IPS DF 19.7 (cell line): ENCODE measurements at regions not wholly inside any gene's neighbourhood (a gene's known extent, or its start where the extent isn't known, plus 50 kb on each side); places are given as distances from the start of the nearest gene placed in this dataset.

Experiments used
- DNase-seq: peaks from one replicate; pipeline ENCODE4 v3.0.0-alpha.2; 2013; ENCODE audit warnings: low read depth, low spot score

- no peak for DNase-seq
These were observed 288.7 kb upstream of the FLRT2 start for GRCh38 chr14:85241022-85241855.

DNA sequence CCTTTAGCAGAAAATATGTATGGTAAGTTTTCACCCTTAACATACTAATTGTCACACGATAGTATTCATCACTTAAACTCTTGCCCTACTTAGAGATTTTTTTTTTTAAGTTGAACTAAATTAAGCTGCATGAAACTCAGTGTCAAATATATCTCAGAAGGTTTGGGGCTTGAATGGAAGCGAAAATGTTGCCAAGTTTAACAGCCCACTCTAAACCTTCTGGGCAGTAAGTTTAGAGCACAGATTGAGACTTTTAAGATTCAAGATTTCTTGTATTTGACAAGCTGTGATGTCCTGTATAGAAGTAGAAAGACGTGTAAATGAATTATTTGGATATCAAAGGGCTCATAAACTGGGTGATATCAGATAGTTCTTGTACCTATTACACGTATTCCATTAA, 287.3 kb upstream of the FLRT2 start:
- DNase-seq = no peak

GRCh38 chr14:85243321-85243720, 286.6 kb upstream of the FLRT2 start:
- no peak for DNase-seq

DNA sequence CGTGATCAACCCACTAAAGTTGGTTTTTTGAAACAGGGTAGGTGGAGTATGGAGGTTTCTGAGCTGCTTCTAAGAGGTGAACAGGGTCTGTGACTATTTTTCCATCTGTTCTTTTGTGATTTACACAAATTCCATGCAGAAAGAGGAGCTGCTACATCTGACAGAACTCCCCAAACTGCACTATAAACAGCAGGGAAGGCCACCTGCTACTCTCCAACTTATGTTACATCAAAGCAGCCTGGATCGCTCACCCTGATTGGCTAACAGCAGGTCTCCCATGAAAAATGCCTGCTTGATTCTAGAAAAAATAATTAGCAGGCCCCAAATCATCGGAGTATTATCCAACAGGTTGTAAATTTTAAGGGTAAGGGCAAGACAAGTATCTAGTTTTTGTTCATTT, 282.9 kb upstream of the FLRT2 start:
- no peak for DNase-seq

DNA sequence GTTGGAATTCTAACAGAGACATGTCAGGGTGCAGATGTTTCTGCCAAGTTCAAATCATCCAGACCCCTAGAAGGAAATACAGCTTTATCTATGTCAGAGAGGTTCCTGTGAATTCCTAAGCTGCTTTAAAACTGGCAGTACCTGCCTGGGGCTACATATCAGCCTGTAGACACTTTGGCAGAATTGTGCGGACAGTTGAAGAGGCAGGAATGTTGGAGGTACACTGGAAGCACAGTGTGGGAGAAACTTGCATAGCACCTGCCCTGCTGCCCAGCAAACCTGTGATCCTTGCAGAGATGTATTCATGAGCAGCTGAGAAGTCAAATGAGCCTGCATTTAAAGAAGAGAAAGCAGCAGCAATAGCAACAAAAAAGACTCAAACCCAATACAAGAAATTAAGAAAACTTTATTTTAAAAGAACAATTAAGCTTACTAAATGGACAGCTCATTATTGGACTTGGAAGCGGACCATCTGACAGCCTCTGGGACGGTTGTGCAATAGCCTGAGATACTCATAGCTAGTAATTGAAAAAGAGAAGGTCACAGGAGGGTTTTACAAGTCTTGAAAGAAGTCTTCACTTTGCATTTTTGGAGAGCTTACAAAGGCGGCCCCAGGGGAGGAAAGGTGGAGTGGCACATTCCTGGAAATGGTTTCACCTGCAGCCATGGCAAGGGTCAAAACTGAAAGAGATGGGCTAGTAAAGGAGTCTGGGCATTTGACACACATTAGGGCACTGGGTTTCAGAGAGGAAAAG, 280.9 kb upstream of the FLRT2 start:
- no peak for DNase-seq

DNA sequence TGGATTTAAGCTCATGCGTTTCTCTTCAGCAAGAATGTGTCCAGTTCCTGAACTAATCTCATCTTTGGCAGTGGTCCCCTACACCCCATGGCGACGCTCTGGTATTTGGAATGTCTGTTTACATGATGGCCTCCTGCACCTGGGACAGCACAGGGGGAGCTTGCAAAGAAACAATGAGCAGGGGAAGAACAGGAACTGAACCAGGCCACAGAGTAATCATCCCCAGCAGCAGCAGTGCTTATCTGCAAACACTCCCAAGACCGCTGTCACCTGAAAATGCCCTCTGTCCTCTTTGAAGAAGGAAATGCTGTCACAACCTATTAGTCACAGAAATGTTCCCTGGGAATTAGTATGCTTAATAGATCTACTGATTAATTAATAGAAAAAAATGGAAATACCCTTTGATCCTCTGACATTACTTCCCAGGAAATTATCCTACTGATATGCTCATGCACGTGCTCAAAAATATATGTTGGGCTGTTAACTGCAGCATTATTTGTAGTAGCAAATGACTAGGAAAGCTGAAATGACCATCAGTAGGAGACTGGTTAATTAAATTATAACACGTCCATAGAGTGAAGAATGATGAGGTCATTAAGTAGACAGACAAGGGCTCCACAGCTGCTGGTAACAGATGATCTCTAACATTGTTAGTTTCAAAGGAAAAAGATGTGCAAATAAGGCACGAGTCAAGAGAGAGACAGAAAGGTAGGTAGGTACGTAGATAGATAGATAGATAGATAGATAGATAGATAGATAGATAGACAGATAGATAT, 279.3 kb upstream of the FLRT2 start:
- DNase-seq = peak; percentile 52

DNA sequence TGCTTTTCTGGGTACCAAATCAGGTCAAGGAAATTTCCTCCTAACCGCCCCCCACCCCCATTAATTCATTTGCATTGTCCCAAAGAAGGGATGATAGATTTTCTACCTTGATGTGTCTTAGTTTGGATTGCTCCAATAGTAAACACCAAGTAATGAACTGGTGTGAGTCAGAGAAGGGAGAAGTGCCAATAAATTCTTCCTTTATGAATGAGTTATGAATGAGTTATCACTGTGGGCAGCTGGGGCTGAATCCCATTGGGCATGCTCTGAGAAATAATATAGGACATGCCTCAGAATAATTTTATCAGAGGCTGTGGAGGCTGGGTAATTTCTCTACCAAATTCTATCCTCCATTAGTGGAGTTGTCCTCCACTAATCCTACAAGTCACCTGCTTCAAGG, 277.9 kb upstream of the FLRT2 start:
- no peak for DNase-seq

DNA sequence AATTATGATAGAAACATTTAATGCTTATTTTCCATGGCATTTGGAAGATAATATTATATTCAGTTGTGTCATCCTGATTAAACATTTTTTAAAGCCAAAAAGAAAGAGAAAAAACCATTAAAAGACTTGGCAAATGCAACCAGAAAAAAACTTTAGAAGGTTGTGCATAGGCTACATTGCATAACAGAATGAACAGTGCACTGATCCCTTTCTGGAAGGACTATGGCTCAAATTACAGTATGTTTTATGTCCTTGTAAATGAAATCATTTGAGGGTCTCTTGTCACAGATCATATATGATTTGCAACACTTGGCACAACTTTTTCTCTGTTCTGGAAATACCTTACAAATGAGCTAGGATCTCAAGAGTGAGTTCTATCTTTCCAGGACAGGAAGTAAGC, 275.2 kb upstream of the FLRT2 start:
- DNase-seq = no peak

DNA sequence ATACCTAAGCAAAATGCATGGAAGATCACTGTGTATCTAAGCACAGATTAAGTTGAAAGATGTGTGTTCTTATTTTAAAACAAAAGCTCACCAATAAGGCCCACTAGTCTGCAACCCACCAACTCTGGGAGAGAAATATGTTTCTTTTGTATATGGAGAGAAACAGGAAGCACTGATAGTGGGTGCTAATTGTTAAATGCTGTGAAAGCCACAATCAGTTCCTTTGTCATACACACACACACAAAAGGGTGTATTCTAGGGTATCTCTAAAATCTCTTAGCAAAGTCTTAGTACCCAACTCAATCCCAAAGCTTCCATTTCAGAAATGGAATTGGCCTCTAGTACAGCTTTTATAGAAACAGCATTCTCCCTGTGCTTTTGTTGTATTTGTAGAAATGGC, 272.7 kb upstream of the FLRT2 start:
- DNase-seq = no peak

DNA sequence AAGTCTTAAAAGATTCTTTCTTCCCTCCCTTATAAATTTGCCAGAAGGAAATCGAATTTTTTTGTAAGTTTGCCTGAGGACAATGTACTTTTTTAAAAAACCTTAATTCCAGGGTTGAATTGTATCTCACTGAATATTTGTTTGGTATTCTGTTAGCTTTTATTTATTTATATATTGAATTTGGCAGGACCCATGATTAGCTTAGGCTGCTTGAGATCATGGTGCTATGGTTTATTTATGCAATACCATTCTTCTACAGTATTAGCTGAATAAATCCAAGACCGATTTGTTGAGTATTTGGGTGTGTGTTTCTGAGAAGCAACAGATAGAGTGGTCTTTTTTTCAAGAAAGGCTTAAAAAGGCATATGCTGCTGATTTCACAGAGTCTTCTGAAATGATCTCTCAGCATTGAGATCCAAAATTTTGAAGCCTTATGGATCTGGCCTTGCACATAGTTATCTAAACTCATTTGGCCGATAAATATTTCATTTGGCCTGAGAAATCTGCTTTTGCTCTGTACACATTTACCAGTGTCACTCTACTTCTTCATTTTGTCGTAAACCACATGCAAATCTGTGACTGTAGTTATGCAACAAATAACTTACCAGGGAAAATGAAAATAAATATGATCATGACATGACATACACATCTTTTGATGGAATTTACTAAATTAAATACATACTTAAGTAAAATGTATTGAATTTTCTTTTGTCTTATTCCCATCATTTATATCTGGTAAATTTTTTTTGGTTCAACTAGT, 265.8 kb upstream of the FLRT2 start:
- DNase-seq = no peak

GRCh38 chr14:85273099-85273677, 256.8 kb upstream of the FLRT2 start:
- DNase-seq = no peak

GRCh38 chr14:85273952-85274351, 256.0 kb upstream of the FLRT2 start:
- DNase-seq = no peak

- no peak for DNase-seq
These were observed 253.6 kb upstream of the FLRT2 start for GRCh38 chr14:85276161-85276978.

DNA sequence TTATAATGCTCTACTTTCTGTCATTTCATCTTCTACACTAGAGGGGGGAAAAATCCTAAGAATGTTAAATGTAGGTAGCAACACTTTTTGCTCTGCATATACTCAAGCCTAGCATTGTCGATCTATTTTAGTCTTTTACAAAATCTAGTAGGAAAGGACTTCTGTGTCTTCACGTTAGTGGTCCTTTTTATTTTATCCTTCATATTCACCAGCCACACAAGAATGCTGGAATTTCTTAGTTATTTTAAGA, 253.0 kb upstream of the FLRT2 start:
- DNase-seq = no peak

GRCh38 chr14:85279407-85279806, 250.5 kb upstream of the FLRT2 start:
- no peak for DNase-seq

DNA sequence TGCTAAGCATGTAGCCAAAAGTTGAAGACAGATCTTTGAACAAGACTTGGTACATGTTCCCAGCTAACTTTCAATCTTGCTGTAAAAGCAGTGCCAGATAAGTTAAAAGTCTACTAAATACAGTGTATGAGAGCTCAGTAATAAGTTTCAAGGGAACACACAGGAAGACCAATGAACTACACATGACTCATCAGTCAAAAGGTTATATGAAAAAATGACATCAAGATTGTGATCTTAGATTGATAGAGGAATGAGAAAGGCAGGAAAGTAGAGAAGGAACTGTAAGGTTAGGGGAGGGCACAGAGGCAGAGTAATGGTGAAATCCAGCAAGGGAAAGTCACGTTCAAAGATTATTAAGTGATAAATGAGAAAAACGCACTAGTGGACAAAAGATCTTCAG, 249.9 kb upstream of the FLRT2 start:
- no peak for DNase-seq

DNA sequence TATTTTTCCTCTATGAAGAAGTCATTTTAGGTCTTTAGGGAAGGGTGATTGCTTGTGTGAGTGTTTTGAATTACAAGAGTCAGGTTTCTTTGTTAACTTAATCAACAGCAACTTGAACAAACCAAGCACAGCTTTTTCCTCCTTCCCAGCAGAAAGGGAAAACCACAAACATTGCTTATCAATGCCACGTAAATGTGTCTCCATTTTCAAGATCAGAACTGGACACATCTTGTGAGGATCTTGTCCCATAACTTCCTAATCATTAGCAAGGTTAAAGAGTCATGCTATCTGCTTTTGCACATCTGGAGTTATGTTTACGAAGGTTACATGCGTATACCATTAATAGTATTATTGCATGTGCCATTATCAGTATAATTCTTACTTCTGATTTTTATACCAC, 248.0 kb upstream of the FLRT2 start:
- DNase-seq = no peak

DNA sequence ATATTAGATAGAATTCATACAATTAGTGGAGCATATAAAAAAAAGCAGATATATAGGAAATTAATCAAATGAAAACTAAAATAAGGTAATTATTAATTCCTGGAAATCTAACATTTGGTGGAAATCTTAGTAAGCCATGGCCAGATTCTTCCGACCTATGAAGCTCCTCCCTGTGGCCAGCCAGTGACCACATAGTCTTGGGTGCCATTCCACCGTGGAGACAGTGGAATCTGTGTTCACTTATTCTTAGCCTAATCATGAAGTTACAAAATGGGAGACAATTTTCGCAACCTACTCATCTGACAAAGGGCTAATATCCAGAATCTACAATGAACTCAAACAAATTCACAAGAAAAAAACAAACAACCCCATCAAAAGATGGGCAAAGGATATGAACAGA, 241.9 kb upstream of the FLRT2 start:
- DNase-seq = no peak

DNA sequence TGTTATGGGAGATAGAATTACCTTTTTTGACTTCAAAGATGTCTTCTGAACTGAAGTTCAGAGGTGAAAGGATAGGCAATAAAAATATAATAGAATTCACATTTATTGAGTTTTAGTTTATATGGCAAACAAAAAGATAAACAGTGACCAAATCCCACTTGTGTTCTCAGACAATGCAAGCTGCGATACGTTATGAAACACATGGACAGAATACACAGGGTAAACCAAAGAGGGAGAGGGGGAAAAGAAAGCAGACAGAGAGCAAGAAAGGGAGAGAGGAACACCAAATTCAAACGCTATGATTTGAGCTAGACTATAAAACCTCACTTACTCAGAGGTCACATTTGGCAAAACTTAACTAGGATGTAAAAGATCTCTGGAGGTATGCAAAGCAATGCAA, 238.2 kb upstream of the FLRT2 start:
- no peak for DNase-seq

DNA sequence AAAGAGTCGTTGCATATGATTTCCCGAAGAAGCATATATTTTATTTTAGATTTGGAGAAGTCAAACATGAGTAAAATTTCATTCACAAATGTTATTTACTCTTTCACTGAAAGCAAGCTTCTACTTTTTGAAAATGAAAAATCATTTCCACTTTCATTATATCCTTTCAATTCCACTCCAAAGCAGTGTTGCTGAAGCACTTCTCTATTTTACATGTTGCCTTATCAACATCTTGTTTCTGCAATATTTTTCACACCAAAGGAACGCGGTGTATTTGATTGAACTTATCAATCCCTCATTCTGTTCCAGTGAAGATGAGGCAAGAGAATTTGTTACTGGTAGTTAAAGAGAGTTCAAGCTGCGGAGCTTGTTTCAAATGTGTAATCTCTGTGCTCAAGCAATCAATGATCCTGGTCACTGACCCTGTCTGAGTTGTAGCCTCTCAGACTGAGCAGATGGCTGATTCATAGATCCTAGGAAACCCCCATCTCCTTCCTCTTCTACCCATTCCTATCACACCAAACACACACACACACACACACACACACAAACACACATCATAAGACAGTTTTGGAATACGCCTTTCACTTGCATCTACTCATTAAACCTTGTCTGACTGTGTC, 236.2 kb upstream of the FLRT2 start:
- no peak for DNase-seq
